ENCODE measurements at regions not wholly inside any gene's neighbourhood (a gene's known extent, or its start where the extent isn't known, plus 50 kb on each side); places are given as distances from the start of the nearest gene placed in this dataset.

GRCh38 chr10:33547976-33548375, 213.5 kb upstream of the NRP1 start:
- intact Hi-C loops (cut with DNase I): loop anchor here (10.0 kb wide), 1 partner anchor 163 kb away; no protein-coding TSS in a partner anchor
- no peak overlapping the region for H3K27ac ChIP-seq

DNA sequence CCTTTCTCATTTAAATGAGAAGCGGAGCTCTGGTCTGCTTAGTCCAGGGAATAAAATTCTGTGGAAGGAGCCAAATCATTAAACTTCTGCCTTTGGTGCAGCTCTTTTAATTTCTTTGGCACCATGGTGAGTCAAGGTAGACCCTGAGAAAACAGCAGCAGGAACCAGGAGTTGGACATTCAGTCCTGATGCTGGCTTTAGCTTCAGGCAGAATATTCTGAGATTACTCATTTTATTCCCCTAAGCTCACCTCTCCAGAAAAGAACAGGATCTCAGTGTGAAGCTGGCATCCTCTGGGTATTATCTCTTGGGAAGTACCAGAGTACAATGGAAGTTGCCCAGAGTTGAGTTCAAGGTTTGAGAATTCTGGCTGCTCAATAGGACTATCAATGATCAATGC, 211.6 kb upstream of the NRP1 start:
- peaks cover 0 to 8% of the 10 kb centered on the region in 2 donors for H3K9me3 ChIP-seq
- DNase-seq (ENCODE audit: low spot score in 2 of 2): no peak
- intact Hi-C loops (cut with DNase I): loop anchor here (10.0 kb wide), 1 partner anchor 161 kb away; no protein-coding TSS in a partner anchor
- no peaks in the 10 kb centered on the region for H3K4me1 ChIP-seq
- no peaks in the 10 kb centered on the region for H3K27me3 ChIP-seq
- TF ChIP-seq, protein P1, sequence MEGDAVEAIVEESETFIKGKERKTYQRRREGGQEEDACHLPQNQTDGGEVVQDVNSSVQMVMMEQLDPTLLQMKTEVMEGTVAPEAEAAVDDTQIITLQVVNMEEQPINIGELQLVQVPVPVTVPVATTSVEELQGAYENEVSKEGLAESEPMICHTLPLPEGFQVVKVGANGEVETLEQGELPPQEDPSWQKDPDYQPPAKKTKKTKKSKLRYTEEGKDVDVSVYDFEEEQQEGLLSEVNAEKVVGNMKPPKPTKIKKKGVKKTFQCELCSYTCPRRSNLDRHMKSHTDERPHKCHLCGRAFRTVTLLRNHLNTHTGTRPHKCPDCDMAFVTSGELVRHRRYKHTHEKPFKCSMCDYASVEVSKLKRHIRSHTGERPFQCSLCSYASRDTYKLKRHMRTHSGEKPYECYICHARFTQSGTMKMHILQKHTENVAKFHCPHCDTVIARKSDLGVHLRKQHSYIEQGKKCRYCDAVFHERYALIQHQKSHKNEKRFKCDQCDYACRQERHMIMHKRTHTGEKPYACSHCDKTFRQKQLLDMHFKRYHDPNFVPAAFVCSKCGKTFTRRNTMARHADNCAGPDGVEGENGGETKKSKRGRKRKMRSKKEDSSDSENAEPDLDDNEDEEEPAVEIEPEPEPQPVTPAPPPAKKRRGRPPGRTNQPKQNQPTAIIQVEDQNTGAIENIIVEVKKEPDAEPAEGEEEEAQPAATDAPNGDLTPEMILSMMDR (IDR thresholded peaks at IDR 0.05): no peak
- H3K4me3 ChIP-seq: no peak overlapping the region
- H3K27ac ChIP-seq: no peak overlapping the region
- H3K36me3 ChIP-seq: no peaks in the 10 kb centered on the region

More at GRCh38 chr10:33547976-33548375, 213.5 kb upstream of the NRP1 start:
- no peak for DNase-seq (ENCODE audit: low spot score in 2 of 2)
- H3K27me3 ChIP-seq: no peaks in the 10 kb centered on the region
- H3K4me1 ChIP-seq: no peaks in the 10 kb centered on the region
- peaks cover 0 to 8% of the 10 kb centered on the region in 2 donors for H3K9me3 ChIP-seq
- H3K4me3 ChIP-seq: no peak overlapping the region
- H3K36me3 ChIP-seq: no peaks in the 10 kb centered on the region
- TF ChIP-seq, protein P1 (IDR thresholded peaks at IDR 0.05): no peak

- H3K27me3 ChIP-seq: no peaks in the 10 kb centered on the region
- peaks cover 0 to 8% of the 10 kb centered on the region in 2 donors for H3K9me3 ChIP-seq
- no peak overlapping the region for H3K4me3 ChIP-seq
- H3K27ac ChIP-seq: no peak overlapping the region
- H3K36me3 ChIP-seq: no peaks in the 10 kb centered on the region
- TF ChIP-seq, protein P1 (IDR thresholded peaks at IDR 0.05): no peak
- intact Hi-C loops (cut with DNase I): loop anchor here (10.0 kb wide), 1 partner anchor 158 kb away; no protein-coding TSS in a partner anchor
- DNase-seq (ENCODE audit: low spot score in 2 of 2): no peak
- no peaks in the 10 kb centered on the region for H3K4me1 ChIP-seq
These were observed 208.5 kb upstream of the NRP1 start for GRCh38 chr10:33542752-33543505.

DNA sequence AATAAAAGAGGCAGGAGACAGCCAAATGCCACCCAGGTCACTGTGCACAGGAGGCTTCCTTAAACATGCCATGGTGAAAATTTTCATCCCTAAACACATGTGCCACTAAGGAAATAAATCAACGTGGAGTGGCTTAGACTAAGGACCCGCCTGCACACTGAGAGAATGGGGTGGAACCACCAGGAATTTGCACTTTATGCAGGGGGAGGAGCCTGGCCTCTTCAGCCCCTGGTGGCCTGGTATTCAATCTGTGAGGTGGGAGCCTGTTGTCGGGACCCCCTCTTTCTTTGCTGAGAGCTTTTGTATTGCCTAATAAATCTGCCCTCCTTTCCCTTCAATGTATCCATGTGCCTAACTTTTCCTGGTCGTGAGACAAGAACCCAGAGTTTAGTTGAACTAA, 204.6 kb upstream of the NRP1 start:
- Histone ChIP-seq H3K27ac (no peak overlapping the region), H3K4me1 (no peaks in the 10 kb centered on the region), H3K36me3 (no peaks in the 10 kb centered on the region), H3K9me3 (peaks cover 0 to 4% of the 10 kb centered on the region in 2 donors), H3K27me3 (no peaks in the 10 kb centered on the region), H3K4me3 (no peak overlapping the region)
- intact Hi-C loops (cut with DNase I): no loop called here
- TF ChIP-seq, protein P1 (IDR thresholded peaks at IDR 0.05): no peak
- DNase-seq (ENCODE audit: low spot score in 2 of 2): no peak

- no peaks in the 10 kb centered on the region for H3K4me1 ChIP-seq
- TF ChIP-seq, protein P1 (IDR thresholded peaks at IDR 0.05): no peak
- no peaks in the 10 kb centered on the region for H3K9me3 ChIP-seq
- H3K36me3 ChIP-seq: no peaks in the 10 kb centered on the region
- intact Hi-C loops (cut with DNase I): no loop called here
- no peak for DNase-seq (ENCODE audit: low spot score in 2 of 2)
- H3K27ac ChIP-seq: no peak overlapping the region
- no peak overlapping the region for H3K4me3 ChIP-seq
- H3K27me3 ChIP-seq: no peaks in the 10 kb centered on the region
These were observed 202.6 kb upstream of the NRP1 start for GRCh38 chr10:33537066-33537465.

Data from ascending aorta (tissue), 2 donors.